ENCODE measurements at regions not wholly inside any gene's neighbourhood (a gene's known extent, or its start where the extent isn't known, plus 50 kb on each side); places are given as distances from the start of the nearest gene placed in this dataset.
A peak's percentile ranks its signal among the peaks of the same experiment; 100 is the strongest.
"Not testable (repeated sequence)": the region's sequence is repeated elsewhere in the genome, so short reads cannot be mapped to it uniquely, and the experiment has no call there.

GRCh38 chr4:147103403-147103946 is 157.8 kb upstream of the TTC29 start:
- DNase-seq: peak; percentile 53

DNA sequence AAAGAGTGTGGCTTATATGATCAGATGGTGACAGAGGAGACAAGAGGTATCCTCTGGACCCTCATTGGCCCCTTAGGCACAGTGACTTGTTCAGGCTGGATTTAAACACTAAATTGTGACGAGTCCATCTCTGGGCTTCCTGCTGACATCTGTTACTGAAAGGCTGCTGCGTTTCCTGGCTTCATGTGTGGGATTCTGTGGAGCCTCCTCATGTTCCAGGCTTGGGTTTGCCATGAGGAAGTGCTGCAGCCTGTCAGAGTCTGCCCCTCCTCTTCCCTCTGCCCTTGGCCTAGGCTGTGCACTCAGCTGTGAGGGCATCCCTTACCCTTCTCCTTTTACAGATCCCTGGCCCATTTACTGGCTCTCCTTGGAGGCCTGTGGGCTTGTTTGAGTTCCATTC is 159.1 kb upstream of the TTC29 start:
- DNase-seq: no peak

DNA sequence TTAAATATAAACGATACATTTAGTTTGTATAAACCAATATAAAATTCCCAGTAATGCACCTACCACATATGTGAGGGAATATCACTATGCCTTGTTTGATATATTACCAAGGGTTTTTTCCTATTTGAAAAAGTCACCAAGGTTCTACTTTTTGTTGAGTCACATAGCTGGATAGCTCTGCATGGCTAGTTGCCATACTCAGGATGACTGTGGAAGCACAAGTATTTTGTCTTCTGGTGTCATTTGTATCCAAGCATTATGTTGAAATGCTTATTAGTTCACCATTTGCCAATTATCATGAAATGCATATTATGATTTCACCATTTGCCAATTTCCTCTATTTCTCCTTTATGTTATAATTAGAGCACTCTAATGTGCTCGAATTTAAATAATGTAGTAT is 162.7 kb upstream of the TTC29 start:
- no peak for DNase-seq

DNA sequence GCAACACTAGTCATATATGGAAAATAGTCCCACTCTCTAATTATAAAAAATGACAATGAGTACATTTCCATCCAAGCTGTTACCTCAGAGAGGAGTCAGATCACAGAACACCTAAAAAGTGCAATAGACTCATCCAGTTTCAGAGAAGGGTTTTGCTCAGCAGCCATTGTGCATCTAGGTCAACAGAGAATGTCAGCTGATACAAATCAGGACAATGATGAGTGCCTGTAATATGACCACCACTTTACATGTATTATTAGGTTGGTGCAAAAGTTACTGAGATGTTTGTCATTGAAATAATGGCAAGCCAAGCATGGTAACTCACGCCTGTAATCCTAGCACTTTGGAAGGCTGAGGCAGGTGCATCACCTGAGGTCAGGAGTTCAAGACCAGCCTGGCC is 164.1 kb upstream of the TTC29 start:
- no peak for DNase-seq

GRCh38 chr4:147110473-147111367 is 165.1 kb upstream of the TTC29 start:
- DNase-seq: no peak

DNA sequence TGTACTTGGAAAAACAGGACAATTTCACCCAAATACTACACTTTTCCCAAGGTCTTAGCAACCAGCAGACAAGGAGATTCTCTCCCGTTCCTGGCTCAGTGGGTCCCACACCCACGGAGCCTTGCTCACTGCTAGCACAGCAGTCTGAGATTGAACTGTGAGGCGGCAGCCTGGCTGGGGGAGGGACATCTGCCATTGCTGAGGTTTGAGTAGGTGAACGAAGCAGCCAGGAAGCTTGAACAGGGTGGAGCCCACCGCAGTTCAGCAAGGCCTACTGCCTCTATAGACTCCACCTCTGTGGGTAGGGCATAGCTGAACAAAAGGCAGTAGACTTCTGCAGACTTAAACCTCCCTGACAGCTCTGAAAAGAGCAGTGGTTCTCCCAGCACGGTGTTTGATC is 166.5 kb upstream of the TTC29 start:
- DNase-seq: not testable (repeated sequence)

DNA sequence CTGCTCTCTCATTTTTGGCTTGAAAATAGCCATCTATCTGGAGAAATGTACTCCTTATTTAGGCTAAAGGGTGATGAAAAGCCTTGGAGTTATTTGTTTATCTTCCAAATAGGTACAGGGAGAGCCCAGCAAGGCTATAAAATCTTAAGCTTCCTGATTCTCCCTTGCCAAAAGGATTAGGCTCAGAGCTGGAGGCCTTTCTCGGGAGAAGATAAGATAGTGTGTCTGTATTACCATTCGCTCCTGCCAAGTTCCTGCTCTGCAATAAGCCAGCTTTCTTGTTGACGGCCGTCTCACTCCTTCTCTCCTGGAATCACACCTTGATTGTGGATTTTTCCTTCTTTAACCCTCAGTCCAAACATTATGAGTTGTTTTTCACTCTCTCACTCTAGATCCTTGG is 171.8 kb upstream of the TTC29 start:
- no peak for DNase-seq

GRCh38 chr4:147118528-147118927 is 172.9 kb upstream of the TTC29 start:
- DNase-seq: no peak

DNA sequence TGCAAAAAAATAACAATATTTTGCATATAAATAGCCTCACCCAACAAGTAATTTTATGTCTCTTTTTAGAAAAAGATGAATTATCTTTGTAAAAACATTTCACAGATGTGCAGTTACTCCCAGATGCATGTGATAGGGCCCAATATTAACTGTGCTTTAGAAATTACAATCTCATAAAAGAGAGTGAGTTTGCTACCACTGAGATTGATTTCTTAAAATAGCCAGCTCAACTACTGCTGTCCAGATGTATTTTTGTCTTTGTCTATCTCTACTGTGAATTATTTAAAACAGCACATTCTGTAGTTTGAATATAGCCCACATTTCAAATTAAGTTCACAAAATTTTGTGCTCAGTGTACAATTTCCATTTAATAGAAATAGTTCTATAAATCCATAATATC is 177.0 kb upstream of the TTC29 start:
- no peak for DNase-seq

DNA sequence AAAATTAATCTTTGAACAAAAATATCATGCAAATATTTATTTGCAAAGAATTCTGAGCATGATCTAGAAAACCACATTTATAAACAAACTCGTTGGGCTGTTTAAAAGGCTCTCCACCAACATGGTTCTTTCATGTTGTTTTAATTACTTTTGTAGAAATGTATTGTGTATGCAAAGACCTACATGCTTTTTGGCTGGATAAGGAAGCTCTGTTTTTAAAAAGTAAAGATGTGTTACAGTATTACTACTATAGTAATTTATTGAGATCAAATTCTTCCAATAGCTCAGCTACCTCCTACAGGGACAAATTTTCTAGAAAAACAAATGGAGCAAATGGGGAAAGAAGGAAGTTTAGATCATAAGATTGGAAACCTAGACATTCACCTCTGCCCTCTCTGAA is 177.5 kb upstream of the TTC29 start:
- DNase-seq: no peak

- DNase-seq: no peak
Observed at GRCh38 chr4:147128787-147129186, 183.1 kb upstream of the TTC29 start.

GRCh38 chr4:147129687-147130086 is 184.0 kb upstream of the TTC29 start:
- no peak for DNase-seq

DNA sequence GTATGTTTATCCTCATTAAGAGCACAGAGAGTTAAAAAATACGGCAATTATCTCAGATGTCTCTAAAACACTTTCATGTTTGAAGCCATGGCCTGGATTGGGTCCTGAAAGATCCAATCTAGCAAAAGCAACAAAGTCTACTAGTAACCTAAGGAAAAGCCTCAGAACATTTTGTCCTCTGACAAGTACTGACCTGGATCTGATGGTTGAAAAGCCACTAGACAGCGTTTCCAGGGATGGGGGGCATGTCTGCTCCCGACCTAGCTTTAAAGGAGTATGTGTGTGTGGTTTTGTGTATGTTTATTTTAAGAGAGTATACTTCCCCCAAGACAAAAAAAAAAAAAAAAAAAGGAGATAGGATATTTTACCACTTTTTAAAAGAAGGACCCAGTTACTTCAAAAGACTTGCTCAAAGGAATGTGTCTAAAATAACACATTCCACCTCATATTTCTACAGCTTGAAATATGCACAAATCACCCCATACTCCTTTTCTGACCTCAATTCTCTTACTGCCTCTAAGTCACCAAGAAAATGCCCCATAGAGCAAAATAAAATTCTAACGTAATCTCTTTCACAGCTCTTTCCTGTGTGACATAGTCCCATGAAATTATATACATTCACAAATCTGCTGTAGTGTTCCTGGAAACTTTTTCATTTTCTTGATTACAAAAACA is 189.0 kb upstream of the TTC29 start:
- no peak for DNase-seq

GRCh38 chr4:147136310-147136709 is 190.6 kb upstream of the TTC29 start:
- DNase-seq: no peak

DNA sequence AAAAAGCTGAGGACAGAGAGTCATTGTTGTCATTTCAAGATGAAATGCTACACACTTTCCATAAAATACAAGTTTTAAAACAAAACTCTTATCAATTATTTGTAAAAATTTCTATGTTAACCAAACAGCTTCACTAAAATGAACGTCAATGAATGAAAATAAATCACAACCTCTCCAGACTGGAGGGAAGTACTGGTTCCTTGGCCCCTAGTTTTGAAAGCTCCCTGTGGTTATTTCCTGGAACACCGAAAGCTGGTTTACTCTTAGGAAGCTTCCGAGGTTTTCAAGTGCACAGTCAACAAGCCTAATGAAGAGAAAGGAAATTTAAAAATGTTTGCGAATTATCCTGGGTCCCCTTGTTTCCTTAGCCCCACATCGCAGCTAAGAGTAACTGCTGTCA is 191.1 kb upstream of the TTC29 start:
- no peak for DNase-seq

DNA sequence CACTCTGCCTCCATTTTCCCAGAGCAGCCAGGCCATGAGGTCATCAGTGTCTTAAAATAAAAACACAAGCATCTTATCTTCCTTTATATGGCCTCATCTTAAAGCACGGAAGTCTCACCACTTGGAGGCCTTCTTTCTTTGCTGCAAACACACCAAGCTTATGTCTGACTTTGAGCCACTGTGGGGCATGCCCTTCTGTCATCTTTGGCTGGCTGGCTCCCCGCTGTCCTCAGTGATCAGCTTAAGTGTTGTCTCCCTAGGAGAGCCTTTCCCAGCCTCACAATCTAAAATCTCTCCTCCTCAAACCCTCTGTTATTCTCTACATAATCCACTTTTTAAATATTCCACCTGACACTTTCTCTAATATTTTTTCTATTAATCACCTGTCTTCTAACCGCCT is 191.6 kb upstream of the TTC29 start:
- DNase-seq: no peak

DNA sequence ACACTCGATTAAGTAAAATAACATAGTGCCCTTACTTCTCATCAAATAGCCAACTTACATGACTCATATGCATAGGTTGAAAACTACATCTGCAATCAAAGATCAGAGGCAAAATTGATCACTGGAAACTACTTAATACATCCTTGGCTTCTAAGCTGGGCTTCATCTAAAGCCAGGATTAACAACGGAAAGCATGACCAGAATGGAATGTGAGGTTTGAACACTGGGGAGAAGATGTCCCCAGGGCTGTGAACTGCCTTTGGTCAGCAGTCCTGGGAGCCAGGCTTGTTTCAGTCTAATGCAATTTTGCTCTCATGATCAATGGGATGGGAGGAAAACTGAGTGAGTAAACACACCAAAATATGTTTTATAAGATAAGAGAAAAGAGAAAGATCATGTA is 192.5 kb upstream of the TTC29 start:
- no peak for DNase-seq

- no peak for DNase-seq
Observed at GRCh38 chr4:147139455-147140198, 194.0 kb upstream of the TTC29 start.

- no peak for DNase-seq
Observed at GRCh38 chr4:147151763-147152162, 206.1 kb upstream of the TTC29 start.

GRCh38 chr4:147157860-147158701 is 212.4 kb upstream of the TTC29 start:
- no peak for DNase-seq

DNA sequence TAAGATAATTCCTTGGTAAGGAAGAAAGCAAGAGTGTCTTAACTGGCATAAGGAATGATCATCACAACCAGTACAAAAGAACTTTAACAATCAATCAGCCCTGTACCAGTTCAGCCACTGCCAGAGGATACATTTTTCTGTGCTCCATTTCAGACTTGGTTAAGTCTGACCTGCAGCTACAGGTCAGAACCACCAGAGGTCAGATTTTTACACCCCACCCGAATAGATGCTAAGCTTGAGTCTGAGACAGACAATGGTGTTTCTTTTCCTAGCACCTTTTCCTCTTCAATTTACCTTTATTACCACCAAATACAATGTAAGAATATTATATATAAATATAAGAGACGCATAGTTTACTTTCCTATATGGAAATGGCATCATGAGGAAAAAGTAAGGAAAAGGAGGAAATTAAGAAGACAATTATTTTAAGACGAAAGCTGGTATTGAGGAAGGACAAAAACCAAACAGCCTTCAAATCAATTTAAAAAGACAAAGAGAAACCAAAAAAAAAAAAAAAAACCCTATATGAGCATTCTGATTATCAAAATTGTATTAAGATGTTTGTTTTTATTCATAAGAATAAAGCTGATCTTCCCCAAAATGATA is 215.3 kb upstream of the TTC29 start:
- DNase-seq: no peak

- DNase-seq: no peak
Observed at GRCh38 chr4:147163311-147163710, 217.6 kb upstream of the TTC29 start.

Measured in T1000 (cell line).